GM18873 (cell line): ENCODE measurements at regions not wholly inside any gene's neighbourhood (a gene's known extent, or its start where the extent isn't known, plus 50 kb on each side); places are given as distances from the start of the nearest gene placed in this dataset.
"Not testable (repeated sequence)": the region's sequence is repeated elsewhere in the genome, so short reads cannot be mapped to it uniquely, and the experiment has no call there.

ENCODE experiments used
- ATAC-seq: cut with Tn5 transposase; IDR thresholded peaks from one replicate; pipeline ENCODE4 v1.9.1; 2021; ENCODE audit warnings: mild to moderate bottlenecking, moderate library complexity, moderate number of reproducible peaks; ENCODE audit not compliant: unreplicated experiment, low FRiP score

DNA sequence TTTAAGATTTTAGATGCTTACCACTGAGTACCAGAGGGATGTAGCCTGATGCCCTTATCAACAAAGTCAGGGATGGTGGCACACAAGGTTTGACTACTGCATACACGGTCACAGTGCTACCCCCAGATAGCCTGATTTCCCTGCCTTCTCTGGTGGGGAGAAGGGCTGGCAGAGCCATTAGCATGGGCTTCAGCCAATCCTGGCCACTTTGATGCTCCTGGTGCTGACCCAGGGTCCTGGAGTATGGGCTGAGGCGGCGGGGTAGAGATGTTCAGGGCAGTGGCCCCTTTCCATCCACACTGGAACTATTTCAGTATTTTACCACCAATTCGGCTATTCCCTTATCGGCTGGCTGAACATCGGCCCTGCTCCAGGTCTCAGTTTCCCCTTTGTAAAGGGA is 83.2 kb downstream of the POTEB3 start:
- ATAC-seq, result not testable (repeated sequence)

DNA sequence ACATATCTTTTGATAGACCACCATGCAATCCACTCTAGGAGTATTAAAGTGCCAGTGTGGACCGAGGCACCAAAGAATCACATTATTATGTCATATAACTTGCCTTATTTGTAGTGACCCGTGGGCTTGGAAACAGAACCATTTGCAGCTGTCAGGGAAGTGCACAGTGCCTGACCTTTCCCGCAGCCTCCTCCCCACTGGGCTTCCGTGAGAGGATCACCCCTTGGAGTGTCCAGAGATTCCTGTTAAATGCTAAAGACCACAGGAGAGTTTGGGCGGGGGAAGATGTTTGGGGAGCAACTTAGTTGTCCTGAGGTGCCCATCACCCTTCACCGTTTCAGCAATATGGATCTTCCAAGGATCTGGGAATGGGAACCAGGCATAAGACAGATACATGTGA is 84.4 kb downstream of the POTEB3 start:
- ATAC-seq, result not testable (repeated sequence)

DNA sequence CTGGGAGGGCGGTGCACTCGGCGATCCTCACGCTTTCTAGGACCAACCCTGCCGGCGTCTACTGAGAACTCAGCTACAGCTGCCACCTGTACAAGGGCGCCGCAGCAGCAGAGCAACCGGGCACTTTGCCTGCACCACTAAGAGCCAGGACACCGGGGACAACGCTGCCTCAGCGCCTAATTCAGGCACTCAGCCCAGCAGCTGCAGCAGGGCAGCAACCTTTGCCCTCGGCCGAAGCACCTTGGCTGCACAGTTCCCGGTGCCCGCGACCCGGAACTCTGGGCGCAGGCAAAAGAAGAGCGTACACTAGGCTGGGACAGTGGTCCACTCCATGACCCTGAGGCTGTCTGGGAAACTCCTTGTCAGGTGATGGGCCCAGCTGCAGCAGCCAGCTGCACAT is 85.7 kb downstream of the POTEB3 start:
- ATAC-seq, result not testable (repeated sequence)

DNA sequence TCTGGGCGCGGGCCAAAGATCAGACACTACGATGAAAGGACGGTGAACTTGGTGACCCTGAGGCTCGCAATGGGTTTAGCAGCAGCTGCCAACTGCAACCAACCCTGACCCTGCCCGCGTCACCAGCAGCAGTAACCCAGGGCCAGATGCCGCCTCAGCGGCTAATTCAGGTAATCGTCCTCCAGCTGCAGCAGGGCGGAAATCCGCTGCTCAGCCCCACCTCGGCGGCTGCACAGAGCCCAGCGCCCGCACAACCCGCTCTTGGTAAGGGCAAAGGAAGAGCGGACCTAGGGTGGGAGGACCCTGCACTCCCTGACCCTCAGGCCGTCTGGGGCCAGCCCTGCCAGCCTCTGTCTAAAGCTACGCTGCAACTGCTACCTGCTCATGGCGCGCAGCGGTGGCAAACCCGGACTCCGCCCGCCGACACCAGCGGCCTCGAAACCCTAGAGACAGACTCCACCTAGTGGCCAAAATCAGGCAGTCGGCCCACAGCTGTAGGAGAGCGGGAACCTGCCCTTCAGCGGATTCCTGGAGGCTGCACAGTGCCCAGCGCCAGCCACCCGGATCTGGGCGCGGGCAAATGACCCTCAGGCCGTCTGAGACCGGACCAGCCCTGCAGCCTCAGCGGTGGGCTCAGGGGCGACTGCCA is 87.5 kb downstream of the POTEB3 start:
- not testable (repeated sequence) for ATAC-seq

DNA sequence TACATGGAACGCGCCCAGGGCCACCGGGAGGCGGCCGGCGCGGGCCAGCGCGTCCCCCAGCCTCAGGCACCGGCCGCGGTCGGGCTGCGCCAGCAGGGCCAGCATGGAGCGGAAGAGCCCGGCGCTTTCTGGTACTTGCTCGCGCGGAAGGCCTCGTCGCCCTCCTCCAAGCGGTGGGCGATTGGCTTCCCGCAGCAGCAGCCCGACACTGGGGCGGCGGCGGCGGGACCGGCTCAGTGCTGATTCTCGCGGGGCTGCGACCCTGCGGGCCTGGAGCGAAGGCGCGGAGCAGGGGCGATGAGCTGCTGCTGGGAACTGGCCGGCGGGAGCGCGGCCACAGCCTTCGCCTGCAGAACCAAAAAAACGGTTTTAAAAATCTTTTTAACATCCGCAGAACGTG is 95.3 kb downstream of the POTEB3 start:
- ATAC-seq, result not testable (repeated sequence)

DNA sequence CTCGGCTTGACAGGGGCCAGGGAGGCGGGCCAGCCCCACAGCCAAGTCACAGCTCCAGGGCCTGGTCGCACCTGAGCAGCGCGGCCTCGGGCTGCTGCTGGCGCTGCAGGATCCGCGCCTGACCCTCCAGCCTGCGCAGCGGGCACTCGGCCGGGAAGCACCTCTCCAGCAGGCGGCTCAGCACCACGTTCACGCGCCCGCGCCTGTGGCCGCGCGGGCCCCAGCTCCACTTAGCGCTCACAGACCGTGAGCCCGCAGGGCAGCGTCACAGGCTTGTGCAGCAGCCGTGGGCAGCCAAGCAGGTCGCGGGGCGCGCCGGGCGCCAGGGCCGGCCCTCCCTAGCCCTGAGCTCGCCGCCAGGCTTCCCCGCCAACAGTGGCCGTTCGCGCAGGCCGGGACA is 95.8 kb downstream of the POTEB3 start:
- not testable (repeated sequence) for ATAC-seq

DNA sequence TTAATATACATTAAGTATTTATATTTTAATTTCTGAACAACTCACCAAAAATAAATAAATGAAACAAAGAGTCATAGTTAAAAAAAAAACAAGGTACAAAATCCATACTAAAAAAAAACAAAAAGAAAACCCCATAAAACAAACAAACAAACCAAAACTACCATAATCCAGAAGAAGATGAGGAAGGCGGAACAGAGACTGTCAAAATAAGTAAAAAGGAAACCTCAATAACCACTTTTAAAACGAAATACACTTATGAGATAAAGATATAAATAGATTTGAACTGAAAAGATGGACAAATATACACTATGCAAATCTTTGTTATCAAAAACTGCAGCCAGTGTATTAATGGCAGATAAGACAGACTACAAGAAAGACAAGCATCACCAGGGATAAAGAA is 103.3 kb downstream of the POTEB3 start:
- ATAC-seq, result not testable (repeated sequence)

DNA sequence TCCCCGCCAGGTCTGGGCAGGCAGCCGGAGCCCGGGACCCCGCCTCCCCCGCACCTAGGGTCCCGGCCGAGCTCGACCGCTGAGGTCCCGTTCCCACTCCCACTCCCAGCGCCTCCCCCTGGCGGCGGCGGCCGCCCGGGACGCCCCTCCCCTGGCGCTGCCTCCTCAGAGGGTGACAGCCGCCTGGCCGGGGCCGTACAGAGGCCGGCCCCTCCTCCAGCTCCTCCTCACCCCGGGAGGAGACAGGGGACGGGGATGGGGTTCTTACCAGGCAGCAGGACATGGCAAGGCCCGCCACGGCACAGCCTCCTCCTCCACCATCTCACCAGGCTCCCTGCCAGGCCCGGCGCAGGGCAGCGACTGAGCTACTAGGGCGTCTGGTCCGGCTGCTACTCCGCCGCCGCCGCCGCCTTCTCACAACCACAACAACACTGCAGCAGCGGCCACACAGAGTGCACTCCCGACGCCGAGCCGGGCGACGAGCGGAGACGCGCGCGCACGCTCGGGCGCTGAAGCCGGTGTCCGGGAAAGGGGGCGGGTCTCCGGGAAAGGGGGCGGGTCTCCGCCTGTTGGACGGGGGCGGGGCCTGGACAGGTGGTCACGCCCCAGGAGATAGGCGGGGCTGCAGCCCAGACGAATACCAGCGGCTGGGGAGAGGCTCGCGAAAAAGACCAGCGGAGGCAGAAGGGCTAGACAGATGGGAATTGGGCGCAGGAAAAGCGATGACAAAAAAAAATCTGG is 115.4 kb downstream of the POTEB3 start:
- not testable (repeated sequence) for ATAC-seq

DNA sequence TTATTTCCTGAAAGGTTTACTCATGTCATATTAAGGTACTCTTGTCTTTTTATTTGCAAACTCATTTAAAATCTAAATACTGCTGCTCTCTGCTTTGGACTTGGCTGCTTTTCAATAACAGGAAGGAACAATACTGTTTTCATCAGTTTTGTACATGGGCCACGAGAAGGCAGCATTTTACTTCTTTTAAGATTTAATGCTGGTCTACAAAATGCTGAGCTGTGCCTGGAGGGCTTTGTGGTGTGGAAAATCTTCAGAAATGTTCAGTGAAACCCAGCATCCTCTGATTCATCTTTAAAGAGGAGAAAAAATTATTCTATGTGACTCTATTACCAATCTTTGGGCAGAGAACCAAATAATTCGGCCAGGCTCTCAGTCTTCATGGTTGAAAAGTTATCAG is 155.9 kb downstream of the POTEB3 start:
- ATAC-seq, result not testable (repeated sequence)

DNA sequence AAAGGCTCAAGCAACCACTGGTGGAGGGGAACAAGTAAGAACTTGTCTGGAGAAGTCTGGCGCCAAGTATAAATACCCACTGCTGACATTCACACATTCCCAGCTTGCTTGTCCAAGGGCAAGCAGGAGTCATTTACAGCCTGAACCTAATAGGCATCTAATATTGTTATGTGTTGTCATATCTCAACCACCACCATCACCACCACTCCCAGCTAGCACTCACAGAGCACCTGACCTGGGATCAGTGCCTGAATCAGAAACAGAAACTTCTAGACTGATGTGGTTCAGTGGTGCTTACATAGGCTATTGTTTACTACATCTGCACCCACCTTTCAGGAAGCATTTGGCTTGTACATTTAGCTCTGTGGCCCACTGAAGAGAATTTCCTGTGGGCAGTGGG is 157.1 kb downstream of the POTEB3 start:
- peak; percentile 77 for ATAC-seq

DNA sequence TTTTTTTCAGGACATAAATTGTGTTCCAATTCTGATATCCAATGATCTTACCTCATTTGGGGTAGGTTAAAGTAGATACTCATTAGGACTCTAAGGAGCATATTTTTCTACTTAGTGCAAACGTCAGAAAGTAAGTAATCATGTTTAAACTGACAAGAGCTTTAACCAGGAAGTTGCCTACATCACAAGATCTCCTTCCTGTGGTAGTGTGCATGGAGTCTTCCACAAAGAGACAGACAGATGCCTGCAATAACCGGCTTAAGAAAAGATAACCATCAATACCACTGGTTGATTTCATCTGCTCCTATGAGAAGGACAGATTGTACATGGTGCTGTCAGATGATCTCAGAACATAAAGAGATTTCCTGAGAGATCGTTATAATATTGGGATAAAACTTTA is 160.0 kb downstream of the POTEB3 start:
- ATAC-seq, result not testable (repeated sequence)

DNA sequence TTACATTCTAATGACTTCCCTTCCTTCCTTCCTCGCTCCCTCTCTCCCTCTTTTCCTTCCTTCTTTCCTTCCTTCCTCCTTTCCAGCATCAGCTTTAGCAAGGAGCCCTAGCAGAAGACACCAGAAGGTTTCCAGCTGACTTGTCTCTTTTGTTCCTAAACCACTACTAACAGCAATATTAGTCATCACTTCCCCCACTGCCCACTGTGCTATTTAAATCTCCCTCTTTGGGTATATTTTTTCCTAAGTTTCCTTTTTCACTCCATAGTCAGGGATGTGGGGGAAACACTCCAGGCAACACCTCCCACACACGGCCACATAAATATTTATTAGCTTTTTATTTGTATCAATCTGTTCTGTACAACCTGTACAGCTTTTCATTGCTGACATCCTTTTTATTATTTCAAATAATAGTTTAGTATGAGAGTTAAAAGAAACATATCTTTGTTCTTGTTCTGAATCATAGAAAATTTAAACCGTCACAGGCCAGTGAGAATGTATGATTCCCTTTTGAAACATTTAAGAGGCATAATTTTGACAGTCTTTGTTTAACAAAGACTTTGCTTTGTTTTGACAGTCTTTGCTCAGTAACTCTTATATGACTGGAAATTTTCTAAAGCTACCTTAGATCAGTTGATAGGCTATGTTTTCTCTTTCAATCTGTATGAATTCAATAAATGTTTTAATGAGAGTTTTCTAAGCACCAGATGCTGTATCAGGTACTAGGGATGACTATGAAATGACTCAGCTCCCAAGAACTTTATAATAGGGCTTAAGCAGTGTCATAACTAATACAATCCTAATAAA is 167.9 kb downstream of the POTEB3 start:
- ATAC-seq, result not testable (repeated sequence)

DNA sequence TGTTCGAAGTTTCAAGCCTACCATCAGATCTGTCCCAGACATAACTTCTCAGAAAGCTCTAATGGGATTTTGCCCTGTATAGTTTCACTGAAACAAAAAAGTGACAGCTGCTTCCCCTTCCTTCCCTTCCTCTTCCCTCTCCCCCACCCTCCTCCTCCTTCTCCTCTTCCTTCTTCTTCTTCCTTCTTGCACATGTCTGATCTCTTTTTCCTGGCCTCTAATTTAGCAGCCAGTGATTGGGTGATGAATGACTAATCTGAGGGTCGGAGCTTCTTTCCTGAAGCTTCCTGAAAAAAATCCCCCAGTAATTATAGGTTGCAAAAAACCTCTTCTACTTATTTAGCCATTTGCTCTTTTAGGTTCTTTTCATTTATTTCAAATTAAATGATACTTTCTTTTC is 168.7 kb downstream of the POTEB3 start:
- ATAC-seq, result no peak

DNA sequence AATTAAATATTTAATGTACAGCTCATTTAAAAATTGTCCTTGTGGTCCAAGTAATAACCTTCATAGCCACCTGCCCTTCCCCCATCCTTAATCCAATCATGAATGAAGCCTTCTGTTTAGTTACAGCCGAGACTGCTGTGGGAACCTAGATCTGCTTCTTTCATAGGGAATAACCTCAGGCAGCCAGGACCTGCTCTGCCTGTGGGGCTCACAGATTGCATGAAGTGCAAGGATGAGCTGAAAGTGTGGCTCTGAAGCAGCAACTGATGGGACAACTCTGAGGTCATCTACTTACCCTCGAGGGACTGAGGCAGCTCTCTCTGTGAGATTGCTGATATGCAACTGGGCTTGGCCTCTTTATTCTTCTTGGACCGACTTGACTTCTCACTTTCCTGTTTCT is 169.8 kb downstream of the POTEB3 start:
- ATAC-seq, result no peak

DNA sequence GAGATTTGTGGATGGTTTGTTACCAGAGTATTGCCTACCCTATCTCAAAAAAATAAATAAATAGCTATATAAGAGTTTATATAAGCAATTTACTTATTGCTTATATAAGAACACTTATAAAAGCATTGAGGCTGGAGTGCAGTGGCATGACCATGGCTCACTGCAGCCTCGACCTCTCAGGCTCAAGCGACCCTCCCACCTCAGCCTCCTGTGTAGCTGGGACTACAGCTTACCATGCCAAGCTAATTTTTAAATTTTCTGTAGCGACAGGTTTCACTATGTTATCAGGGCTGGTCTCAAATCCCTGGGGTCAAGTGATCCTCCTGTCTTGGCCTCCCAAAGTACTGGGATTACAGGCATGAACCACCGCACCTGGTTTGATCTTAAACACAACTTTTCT is 170.6 kb downstream of the POTEB3 start:
- not testable (repeated sequence) for ATAC-seq

DNA sequence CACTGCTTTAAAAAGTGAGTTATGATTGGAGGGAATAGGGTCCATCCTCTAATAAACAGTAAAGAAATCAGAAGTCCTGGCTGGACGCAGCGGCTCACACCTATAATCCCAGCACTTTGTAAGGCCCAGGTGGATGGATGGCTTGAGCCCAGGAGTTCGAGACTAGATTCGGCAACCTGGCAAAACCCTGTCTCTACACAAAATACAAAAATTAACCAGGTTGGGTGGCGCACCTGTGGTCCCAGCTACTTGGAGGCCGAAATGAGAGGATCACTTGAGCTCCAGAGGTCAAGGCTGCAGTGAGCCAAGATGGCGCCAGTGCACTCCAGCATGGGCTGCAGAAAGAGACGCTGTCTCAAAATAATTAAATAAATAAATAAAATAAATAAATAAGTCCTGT is 171.2 kb downstream of the POTEB3 start:
- no peak for ATAC-seq

DNA sequence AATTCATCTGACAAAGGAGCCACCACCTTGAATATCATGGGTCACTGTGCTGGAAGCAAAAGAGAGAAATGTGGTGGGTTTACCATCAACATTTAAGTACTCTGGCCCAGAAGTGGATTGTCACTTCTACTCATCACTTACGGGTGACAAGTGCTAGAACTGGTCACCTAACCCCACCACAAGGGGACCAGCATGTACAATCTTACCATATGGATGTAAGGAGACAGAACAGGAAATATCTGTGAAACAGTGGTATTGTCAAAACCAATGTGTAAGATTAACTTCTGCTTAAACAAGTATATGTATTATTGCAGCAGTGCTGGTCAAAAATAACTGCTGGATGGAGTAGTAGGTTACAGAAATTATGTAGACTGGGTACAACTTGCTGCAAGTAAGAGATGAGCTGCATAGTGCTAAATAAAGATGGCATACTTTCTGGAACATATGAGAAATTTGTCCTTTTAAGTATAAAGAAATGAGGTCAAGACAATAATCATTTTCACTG is 171.8 kb downstream of the POTEB3 start:
- no peak for ATAC-seq

DNA sequence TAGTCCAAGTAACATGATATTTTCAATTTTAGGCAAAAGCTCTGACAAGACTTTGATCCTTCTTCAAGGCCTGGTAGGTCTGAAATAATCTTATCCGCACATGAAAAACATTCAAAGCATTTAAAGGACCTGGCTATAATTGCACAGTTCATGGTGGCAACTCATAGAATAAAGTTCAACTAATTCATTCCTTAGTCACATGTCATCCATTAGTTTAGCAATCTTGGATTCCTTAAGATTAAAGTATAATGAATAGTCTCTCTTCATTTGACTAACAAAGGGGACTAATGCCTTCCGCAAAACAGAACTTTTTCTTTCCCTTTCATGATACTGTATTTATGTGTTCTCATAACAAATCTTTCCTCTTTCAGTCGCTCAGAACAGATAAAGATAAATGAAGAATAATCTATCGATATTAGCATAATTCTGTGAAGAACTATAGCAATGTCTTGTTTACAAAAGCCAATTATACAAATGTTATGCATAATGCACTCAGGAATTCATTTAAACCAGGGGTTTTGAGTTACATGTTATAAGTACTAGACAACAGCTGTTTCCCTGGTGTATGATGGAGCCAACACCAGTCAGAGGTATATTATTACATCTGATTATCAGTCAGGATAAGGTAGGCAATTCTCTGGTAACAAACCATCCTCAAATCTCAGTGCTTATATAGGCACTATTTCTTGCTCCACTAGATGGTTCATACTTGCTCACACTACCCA is 172.5 kb downstream of the POTEB3 start:
- ATAC-seq, result no peak

DNA sequence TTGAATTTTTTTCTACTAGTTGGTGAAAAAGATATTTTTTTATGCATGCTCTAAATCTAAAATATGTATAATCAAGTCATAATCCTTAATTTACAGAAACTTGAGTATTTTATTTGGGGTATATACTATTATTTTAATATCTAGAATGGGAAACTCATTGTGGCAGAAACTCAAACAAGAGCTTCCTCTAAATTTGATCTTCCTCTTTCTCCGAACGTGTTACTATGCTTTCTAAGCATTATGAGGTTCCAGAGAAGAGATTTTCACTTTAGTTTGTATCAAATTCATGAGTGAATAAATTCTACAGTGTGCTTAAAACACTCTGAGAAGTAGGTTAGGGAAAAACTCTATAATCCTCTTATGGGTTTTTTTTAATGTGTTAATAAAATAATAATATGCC is 173.1 kb downstream of the POTEB3 start:
- ATAC-seq, result no peak

DNA sequence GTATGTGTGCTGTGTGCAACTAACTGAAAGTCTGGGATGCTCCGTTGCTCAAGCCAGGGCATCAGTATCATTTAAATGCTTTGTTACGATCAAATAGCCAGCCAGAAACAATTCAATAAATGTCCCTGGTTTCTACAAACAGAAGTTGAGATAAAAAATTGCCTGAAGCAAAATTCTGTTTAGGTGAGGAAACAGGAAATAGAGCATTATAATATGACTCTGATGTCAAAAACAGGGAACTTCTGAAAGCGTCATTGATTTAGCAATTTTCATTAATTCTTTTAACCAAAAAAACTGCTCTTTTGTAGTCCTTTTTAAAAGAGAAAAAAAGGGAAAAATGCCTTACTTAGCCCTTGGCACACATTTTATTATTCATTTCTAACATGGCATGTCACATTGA is 174.7 kb downstream of the POTEB3 start:
- not testable (repeated sequence) for ATAC-seq
